ACHN (cell line): ENCODE measurements at regions not wholly inside any gene's neighbourhood (a gene's known extent, or its start where the extent isn't known, plus 50 kb on each side); places are given as distances from the start of the nearest gene placed in this dataset.

Experiments used
- DNase-seq: peaks from one replicate; pipeline ENCODE4 v3.0.0-alpha.2; 2015
- in situ Hi-C: cut with HindIII; loops from 2 replicates; pipeline ENCODE4 v1.10.0; 2017; ENCODE audit warnings: low sequenced_read_pairs, low pct_ligation_motif_present, low pct_unique_long_range_greater_than_20kb

GRCh38 chr13:62682788-62683187 lies 1267.1 kb upstream of the PCDH20 start:
- in situ Hi-C loops: no loop called here
- no peak for DNase-seq

- in situ Hi-C loops: no loop called here
- DNase-seq: no peak
Observed at GRCh38 chr13:62678039-62678438, 1262.4 kb upstream of the PCDH20 start.

- no peak for DNase-seq
- in situ Hi-C loops: no loop called here
Observed at GRCh38 chr13:62663767-62664166, 1248.1 kb upstream of the PCDH20 start.

GRCh38 chr13:62659365-62659764 lies 1243.7 kb upstream of the PCDH20 start:
- no peak for DNase-seq
- in situ Hi-C loops: no loop called here

GRCh38 chr13:62653371-62653770 lies 1237.7 kb upstream of the PCDH20 start:
- in situ Hi-C loops: no loop called here
- DNase-seq: no peak

- DNase-seq: no peak
- in situ Hi-C loops: no loop called here
Observed at GRCh38 chr13:62643799-62644524, 1228.3 kb upstream of the PCDH20 start.

GRCh38 chr13:62643007-62643483 lies 1227.4 kb upstream of the PCDH20 start:
- DNase-seq: peak; percentile 59
- in situ Hi-C loops: no loop called here

- no peak for DNase-seq
- in situ Hi-C loops: no loop called here
Observed at GRCh38 chr13:62635161-62635560, 1219.5 kb upstream of the PCDH20 start.

GRCh38 chr13:62633448-62633847 lies 1217.8 kb upstream of the PCDH20 start:
- DNase-seq: no peak
- in situ Hi-C loops: no loop called here

GRCh38 chr13:62631619-62632018 lies 1216.0 kb upstream of the PCDH20 start:
- in situ Hi-C loops: no loop called here
- no peak for DNase-seq

GRCh38 chr13:62631124-62631523 lies 1215.5 kb upstream of the PCDH20 start:
- no peak for DNase-seq
- in situ Hi-C loops: no loop called here

GRCh38 chr13:62629618-62630017 lies 1214.0 kb upstream of the PCDH20 start:
- in situ Hi-C loops: no loop called here
- no peak for DNase-seq

GRCh38 chr13:62627226-62627625 lies 1211.6 kb upstream of the PCDH20 start:
- in situ Hi-C loops: no loop called here
- no peak for DNase-seq

- no peak for DNase-seq
- in situ Hi-C loops: no loop called here
Observed at GRCh38 chr13:62626771-62627170, 1211.1 kb upstream of the PCDH20 start.

GRCh38 chr13:62625214-62625881 lies 1209.7 kb upstream of the PCDH20 start:
- DNase-seq: no peak
- in situ Hi-C loops: no loop called here

GRCh38 chr13:62613819-62614218 lies 1198.2 kb upstream of the PCDH20 start:
- in situ Hi-C loops: no loop called here
- DNase-seq: no peak

GRCh38 chr13:62611343-62611742 lies 1195.7 kb upstream of the PCDH20 start:
- in situ Hi-C loops: no loop called here
- DNase-seq: no peak

- in situ Hi-C loops: no loop called here
Observed at GRCh38 chr13:62598708-62599107, 1183.1 kb upstream of the PCDH20 start.

GRCh38 chr13:62595976-62596375 lies 1180.3 kb upstream of the PCDH20 start:
- in situ Hi-C loops: no loop called here
- no peak for DNase-seq

More at GRCh38 chr13:62598708-62599107, 1183.1 kb upstream of the PCDH20 start:
- DNase-seq: no peak

GRCh38 chr13:62593804-62594203 lies 1178.2 kb upstream of the PCDH20 start:
- in situ Hi-C loops: no loop called here
- no peak for DNase-seq
